ENCODE measurements at regions not wholly inside any gene's neighbourhood (a gene's known extent, or its start where the extent isn't known, plus 50 kb on each side); places are given as distances from the start of the nearest gene placed in this dataset.

DNA sequence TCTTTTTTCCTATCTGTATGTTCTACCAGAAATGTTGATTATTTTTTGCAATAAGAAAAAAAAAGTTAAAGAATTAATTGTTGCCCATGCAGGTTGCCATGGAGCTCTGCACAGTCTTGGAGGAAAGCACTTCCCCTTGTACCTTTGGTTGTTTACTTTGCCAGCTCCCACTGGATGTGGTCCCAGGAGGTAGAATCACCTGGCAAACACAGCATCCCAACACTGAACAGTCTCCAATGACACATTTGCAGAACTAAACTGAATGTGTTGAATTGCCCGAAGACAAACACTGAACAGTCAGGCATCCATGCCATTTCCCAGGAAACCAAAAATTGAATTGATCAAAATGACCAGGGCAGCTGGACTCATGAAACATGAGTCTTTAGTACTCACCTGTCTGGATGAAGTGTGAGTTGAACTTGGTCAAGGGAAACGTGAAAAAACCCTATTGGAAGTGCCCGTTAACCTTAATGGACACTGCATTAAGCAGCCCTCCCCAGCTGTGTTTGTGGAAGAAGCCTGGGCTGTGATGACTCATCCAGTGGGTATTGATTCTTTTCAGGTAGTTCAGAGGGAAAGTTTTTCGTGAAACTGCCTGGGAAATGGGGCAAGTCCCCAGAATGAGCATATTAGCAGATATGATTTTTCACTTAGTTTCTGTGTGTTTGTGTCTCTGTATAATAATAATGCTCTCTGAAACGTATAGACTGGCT lies 284.7 kb upstream of the STT3B start (continued):
- TF ChIP-seq, protein P1, sequence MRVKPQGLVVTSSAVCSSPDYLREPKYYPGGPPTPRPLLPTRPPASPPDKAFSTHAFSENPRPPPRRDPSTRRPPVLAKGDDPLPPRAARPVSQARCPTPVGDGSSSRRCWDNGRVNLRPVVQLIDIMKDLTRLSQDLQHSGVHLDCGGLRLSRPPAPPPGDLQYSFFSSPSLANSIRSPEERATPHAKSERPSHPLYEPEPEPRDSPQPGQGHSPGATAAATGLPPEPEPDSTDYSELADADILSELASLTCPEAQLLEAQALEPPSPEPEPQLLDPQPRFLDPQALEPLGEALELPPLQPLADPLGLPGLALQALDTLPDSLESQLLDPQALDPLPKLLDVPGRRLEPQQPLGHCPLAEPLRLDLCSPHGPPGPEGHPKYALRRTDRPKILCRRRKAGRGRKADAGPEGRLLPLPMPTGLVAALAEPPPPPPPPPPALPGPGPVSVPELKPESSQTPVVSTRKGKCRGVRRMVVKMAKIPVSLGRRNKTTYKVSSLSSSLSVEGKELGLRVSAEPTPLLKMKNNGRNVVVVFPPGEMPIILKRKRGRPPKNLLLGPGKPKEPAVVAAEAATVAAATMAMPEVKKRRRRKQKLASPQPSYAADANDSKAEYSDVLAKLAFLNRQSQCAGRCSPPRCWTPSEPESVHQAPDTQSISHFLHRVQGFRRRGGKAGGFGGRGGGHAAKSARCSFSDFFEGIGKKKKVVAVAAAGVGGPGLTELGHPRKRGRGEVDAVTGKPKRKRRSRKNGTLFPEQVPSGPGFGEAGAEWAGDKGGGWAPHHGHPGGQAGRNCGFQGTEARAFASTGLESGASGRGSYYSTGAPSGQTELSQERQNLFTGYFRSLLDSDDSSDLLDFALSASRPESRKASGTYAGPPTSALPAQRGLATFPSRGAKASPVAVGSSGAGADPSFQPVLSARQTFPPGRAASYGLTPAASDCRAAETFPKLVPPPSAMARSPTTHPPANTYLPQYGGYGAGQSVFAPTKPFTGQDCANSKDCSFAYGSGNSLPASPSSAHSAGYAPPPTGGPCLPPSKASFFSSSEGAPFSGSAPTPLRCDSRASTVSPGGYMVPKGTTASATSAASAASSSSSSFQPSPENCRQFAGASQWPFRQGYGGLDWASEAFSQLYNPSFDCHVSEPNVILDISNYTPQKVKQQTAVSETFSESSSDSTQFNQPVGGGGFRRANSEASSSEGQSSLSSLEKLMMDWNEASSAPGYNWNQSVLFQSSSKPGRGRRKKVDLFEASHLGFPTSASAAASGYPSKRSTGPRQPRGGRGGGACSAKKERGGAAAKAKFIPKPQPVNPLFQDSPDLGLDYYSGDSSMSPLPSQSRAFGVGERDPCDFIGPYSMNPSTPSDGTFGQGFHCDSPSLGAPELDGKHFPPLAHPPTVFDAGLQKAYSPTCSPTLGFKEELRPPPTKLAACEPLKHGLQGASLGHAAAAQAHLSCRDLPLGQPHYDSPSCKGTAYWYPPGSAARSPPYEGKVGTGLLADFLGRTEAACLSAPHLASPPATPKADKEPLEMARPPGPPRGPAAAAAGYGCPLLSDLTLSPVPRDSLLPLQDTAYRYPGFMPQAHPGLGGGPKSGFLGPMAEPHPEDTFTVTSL (CRISPR knock-in tag; IDR thresholded peaks at IDR 0.05; ENCODE audit: borderline replicate concordance), result peak; percentile 81; the same call in 1 of the 2 replicates
- TF ChIP-seq ZNF644 (CRISPR knock-in tag; IDR thresholded peaks at IDR 0.05; ENCODE audit: low read depth), result peak; percentile 62; the same call in 1 of the 2 replicates
- TF ChIP-seq ZIK1 (CRISPR knock-in tag; IDR thresholded peaks at IDR 0.05; ENCODE audit: borderline replicate concordance, low read depth), result no peak
- TF ChIP-seq, protein P2, sequence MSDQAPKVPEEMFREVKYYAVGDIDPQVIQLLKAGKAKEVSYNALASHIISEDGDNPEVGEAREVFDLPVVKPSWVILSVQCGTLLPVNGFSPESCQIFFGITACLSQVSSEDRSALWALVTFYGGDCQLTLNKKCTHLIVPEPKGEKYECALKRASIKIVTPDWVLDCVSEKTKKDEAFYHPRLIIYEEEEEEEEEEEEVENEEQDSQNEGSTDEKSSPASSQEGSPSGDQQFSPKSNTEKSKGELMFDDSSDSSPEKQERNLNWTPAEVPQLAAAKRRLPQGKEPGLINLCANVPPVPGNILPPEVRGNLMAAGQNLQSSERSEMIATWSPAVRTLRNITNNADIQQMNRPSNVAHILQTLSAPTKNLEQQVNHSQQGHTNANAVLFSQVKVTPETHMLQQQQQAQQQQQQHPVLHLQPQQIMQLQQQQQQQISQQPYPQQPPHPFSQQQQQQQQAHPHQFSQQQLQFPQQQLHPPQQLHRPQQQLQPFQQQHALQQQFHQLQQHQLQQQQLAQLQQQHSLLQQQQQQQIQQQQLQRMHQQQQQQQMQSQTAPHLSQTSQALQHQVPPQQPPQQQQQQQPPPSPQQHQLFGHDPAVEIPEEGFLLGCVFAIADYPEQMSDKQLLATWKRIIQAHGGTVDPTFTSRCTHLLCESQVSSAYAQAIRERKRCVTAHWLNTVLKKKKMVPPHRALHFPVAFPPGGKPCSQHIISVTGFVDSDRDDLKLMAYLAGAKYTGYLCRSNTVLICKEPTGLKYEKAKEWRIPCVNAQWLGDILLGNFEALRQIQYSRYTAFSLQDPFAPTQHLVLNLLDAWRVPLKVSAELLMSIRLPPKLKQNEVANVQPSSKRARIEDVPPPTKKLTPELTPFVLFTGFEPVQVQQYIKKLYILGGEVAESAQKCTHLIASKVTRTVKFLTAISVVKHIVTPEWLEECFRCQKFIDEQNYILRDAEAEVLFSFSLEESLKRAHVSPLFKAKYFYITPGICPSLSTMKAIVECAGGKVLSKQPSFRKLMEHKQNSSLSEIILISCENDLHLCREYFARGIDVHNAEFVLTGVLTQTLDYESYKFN (CRISPR knock-in tag; conservative IDR thresholded peaks at IDR 0.05), result peak; percentile 49; the same call in 1 of the 2 replicates
- no peak for TF ChIP-seq STAG1 (CRISPR knock-in tag; IDR thresholded peaks at IDR 0.05)
- TF ChIP-seq ZEB1 (IDR thresholded peaks at IDR 0.05; ENCODE audit: insufficient replicate concordance, low read depth), result peak; percentile 86
- TF ChIP-seq SALL1 (CRISPR knock-in tag; IDR thresholded peaks at IDR 0.05), result peak; percentile 34; the same call in 1 of the 2 replicates
- TF ChIP-seq, protein P3, sequence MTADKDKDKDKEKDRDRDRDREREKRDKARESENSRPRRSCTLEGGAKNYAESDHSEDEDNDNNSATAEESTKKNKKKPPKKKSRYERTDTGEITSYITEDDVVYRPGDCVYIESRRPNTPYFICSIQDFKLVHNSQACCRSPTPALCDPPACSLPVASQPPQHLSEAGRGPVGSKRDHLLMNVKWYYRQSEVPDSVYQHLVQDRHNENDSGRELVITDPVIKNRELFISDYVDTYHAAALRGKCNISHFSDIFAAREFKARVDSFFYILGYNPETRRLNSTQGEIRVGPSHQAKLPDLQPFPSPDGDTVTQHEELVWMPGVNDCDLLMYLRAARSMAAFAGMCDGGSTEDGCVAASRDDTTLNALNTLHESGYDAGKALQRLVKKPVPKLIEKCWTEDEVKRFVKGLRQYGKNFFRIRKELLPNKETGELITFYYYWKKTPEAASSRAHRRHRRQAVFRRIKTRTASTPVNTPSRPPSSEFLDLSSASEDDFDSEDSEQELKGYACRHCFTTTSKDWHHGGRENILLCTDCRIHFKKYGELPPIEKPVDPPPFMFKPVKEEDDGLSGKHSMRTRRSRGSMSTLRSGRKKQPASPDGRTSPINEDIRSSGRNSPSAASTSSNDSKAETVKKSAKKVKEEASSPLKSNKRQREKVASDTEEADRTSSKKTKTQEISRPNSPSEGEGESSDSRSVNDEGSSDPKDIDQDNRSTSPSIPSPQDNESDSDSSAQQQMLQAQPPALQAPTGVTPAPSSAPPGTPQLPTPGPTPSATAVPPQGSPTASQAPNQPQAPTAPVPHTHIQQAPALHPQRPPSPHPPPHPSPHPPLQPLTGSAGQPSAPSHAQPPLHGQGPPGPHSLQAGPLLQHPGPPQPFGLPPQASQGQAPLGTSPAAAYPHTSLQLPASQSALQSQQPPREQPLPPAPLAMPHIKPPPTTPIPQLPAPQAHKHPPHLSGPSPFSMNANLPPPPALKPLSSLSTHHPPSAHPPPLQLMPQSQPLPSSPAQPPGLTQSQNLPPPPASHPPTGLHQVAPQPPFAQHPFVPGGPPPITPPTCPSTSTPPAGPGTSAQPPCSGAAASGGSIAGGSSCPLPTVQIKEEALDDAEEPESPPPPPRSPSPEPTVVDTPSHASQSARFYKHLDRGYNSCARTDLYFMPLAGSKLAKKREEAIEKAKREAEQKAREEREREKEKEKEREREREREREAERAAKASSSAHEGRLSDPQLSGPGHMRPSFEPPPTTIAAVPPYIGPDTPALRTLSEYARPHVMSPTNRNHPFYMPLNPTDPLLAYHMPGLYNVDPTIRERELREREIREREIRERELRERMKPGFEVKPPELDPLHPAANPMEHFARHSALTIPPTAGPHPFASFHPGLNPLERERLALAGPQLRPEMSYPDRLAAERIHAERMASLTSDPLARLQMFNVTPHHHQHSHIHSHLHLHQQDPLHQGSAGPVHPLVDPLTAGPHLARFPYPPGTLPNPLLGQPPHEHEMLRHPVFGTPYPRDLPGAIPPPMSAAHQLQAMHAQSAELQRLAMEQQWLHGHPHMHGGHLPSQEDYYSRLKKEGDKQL (CRISPR knock-in tag; IDR thresholded peaks at IDR 0.05; ENCODE audit: low read depth), result 0 out of 2 replicates have a peak, but pooled peaks have one; percentile 15
- TF ChIP-seq, protein P4, sequence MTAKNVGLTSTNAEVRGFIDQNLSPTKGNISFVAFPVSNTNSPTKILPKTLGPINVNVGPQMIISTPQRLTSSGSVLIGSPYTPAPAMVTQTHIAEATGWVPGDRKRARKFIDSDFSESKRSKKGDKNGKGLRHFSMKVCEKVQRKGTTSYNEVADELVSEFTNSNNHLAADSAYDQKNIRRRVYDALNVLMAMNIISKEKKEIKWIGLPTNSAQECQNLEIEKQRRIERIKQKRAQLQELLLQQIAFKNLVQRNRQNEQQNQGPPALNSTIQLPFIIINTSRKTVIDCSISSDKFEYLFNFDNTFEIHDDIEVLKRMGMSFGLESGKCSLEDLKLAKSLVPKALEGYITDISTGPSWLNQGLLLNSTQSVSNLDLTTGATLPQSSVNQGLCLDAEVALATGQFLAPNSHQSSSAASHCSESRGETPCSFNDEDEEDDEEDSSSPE (CRISPR knock-in tag; IDR thresholded peaks at IDR 0.05), result no peak
- TF ChIP-seq, protein P5, sequence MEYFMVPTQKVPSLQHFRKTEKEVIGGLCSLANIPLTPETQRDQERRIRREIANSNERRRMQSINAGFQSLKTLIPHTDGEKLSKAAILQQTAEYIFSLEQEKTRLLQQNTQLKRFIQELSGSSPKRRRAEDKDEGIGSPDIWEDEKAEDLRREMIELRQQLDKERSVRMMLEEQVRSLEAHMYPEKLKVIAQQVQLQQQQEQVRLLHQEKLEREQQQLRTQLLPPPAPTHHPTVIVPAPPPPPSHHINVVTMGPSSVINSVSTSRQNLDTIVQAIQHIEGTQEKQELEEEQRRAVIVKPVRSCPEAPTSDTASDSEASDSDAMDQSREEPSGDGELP (IDR thresholded peaks at IDR 0.05; ENCODE audit: borderline replicate concordance, low read depth), result peak; percentile 96

Data from HepG2 (cell line).